Vagina (tissue), 2 donors: ENCODE measurements at regions not wholly inside any gene's neighbourhood (a gene's known extent, or its start where the extent isn't known, plus 50 kb on each side); places are given as distances from the start of the nearest gene placed in this dataset.

Experiments used
- CTCF ChIP-seq, 3 experiments: fragments of 450-650 bp in 2 of 3; fragments of 200-600 bp in 1 of 3; sonication (generic) in 1 of 3; IDR thresholded peaks; one replicate each; pipeline ENCODE4 v1.5.1; 2017 to 2019; ENCODE audit warnings: antibody characterized with exemption in 3 of 3, mild to moderate bottlenecking in 2 of 3, moderate library complexity in 2 of 3
- POLR2AphosphoS5 ChIP-seq, 2 donors: sonication (generic); formaldehyde crosslinking; IDR thresholded peaks; one replicate each; pipeline ENCODE4 v1.9.0; 2017; ENCODE audit warnings: antibody characterized with exemption in 2 of 2, mild to moderate bottlenecking in 2 of 2, low read depth in 1 of 2; ENCODE audit not compliant: insufficient read depth in 1 of 2

GRCh38 chr2:6445156-6445555 is 420.6 kb downstream of the CMPK2 start:
- TF ChIP-seq CTCF (IDR thresholded peaks at IDR 0.05) (no peak), POLR2AphosphoS5 (IDR thresholded peaks at IDR 0.05; ENCODE audit: insufficient read depth in 1 of 2, low read depth in 1 of 2) (no peak)
